AG04450 (cell line): ENCODE measurements at regions not wholly inside any gene's neighbourhood (a gene's known extent, or its start where the extent isn't known, plus 50 kb on each side); places are given as distances from the start of the nearest gene placed in this dataset.

Source experiments
- CTCF ChIA-PET: fragments of 300-600, 350-600 bp; formaldehyde crosslinking; extraction: SDS; loops from one replicate; lab custom pipeline; 2022; ENCODE audit warnings: antibody characterized with exemption, inconsistent platforms; lab: Charles Lee
- POLR2A ChIA-PET: fragments of 350-600 bp; formaldehyde crosslinking; extraction: SDS; loops from one replicate; lab custom pipeline; 2021; ENCODE audit warnings: antibody characterized with exemption, inconsistent platforms; lab: Yijun Ruan, JAX
- DNase-seq: peaks from one replicate; pipeline ENCODE4 v3.0.0-alpha.2; 2011; ENCODE audit warnings: low read depth, low spot score
- H3K27ac ChIP-seq: one replicate; pipeline ENCODE4 v1.5.1; 2012; ENCODE audit warnings: low read depth, low read length, control low read depth
- H3K27me3 ChIP-seq: one replicate; pipeline ENCODE4 v1.6.0; 2012; ENCODE audit warnings: low read length; ENCODE audit not compliant: control insufficient read depth, insufficient read depth
- H3K4me3 ChIP-seq: 2 replicates; pipeline ENCODE4 v1.5.1; 2011; ENCODE audit warnings: mild to moderate bottlenecking, low read depth, low read length, control low read depth
- H3K9me3 ChIP-seq: 2 replicates; pipeline ENCODE4 v1.5.1; 2012; ENCODE audit warnings: low read length; ENCODE audit not compliant: control insufficient read depth, insufficient read depth
- CTCF ChIP-seq: IDR thresholded peaks from 2 replicates; pipeline ENCODE4 v1.5.1; 2011; ENCODE audit warnings: low read depth, low read length, control low read depth, inconsistent platforms

DNA sequence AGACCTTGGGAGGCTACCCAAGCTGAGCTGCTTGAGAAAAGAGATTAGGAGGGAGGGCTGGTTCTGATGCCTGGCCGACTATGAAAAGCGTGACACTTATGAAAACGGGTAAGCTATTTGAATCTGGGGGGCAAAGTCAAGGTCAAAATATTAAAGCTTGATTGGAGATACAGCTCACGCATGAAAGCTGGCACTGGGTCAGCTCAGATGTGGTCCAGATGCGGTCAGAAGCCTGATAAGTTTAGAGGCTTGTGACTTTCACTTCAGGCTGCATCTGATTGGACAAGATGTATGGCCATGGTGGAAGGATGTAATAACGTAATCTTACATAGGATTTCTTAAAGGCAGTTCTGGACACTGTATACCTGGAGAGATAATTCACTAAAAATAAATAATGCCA lies 690.3 kb downstream of the NTRK3 start:
- no peak overlapping the region for H3K27ac ChIP-seq
- no peak overlapping the region for H3K4me3 ChIP-seq
- H3K9me3 ChIP-seq: no peaks in the 10 kb centered on the region; the same call in 1 of the 2 replicates
- peaks cover 2% of the 10 kb centered on the region for H3K27me3 ChIP-seq
- ChIA-PET POLR2A (no interaction called here), CTCF (interaction anchor here (0.6 kb wide), 1 partner anchor 494 kb away, joined by 6 read pairs; no protein-coding TSS in a partner anchor)
- DNase-seq: no peak
- TF ChIP-seq CTCF: no peak

DNA sequence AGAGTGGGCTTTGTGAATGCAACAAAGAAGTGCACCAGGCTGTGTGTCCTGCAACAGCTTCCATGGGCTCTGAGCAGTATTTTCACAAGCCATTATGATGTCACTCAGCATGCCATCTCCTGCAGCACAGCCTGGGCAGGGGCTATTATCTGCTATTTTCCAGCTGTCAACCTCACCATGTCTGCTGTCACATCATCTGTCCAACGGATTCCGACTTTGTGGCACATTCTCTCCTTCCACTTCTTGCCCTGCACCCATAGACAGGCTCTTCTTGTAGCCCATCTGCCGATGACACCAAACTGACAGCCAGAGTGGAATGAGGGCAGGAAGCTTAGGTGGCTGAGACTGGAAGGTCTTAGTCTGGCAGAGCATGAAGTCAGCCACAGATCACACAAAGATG lies 691.9 kb downstream of the NTRK3 start:
- ChIA-PET CTCF (no interaction called here), POLR2A (no interaction called here)
- TF ChIP-seq CTCF: no peak
- no peak for DNase-seq
- H3K9me3 ChIP-seq: no peaks in the 10 kb centered on the region; the same call in 1 of the 2 replicates
- no peak overlapping the region for H3K4me3 ChIP-seq
- no peak overlapping the region for H3K27ac ChIP-seq
- H3K27me3 ChIP-seq: peaks cover 2% of the 10 kb centered on the region

DNA sequence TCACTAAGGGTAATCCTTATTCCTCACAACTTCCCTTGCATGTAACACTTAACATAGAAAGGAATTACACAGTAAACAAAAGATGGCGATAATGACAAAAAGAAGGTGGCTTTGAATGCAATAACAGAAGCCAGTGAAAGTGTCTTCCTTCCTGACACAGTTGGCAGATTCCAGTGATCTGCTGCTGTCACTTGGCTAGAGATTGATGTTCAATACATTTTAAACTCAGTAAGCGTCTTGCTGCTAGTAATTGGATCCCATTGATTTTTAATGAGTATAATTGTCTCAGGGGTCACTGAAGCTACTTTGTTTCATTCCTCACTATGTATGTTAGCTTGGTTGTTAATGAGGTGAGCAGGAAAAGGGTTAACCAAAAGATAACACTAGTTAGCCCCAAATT lies 692.7 kb downstream of the NTRK3 start:
- TF ChIP-seq CTCF: no peak
- Histone ChIP-seq H3K27ac (no peak overlapping the region), H3K9me3 (no peaks in the 10 kb centered on the region; the same call in 1 of the 2 replicates), H3K4me3 (no peak overlapping the region), H3K27me3 (peaks cover 2% of the 10 kb centered on the region)
- ChIA-PET POLR2A (no interaction called here), CTCF (no interaction called here)
- DNase-seq: no peak

DNA sequence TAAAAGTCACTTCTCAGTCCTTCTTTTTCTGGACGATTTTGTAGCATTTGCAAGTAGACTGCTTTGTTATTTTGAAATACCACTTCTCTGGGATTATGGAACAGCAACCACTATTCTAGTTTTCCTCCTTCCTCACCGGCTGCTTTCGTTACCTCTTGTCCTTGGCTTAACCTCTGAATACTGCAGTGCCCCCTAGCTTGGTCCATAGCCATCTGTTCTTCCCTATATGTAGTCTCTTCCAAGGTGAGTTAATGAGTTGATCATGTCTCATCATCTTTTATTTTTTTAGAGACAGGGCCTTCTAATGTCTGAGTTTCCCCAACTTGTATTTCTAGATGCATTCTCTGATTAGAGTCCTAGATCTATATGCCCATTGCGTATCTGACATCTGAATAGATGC lies 694.3 kb downstream of the NTRK3 start:
- H3K27me3 ChIP-seq: peaks cover 2% of the 10 kb centered on the region
- DNase-seq: no peak
- H3K4me3 ChIP-seq: no peak overlapping the region
- ChIA-PET POLR2A (no interaction called here), CTCF (no interaction called here)
- no peak for TF ChIP-seq CTCF
- H3K9me3 ChIP-seq: no peaks in the 10 kb centered on the region; the same call in 1 of the 2 replicates
- no peak overlapping the region for H3K27ac ChIP-seq

- ChIA-PET CTCF (no interaction called here), POLR2A (no interaction called here)
- Histone ChIP-seq H3K27me3 (no peaks in the 10 kb centered on the region), H3K4me3 (no peak overlapping the region), H3K27ac (no peak overlapping the region), H3K9me3 (no peaks in the 10 kb centered on the region; the same call in 1 of the 2 replicates)
- DNase-seq: no peak
- no peak for TF ChIP-seq CTCF
Measured at GRCh38 chr15:87561641-87562040, 694.9 kb downstream of the NTRK3 start.
